Fibroblast of mammary gland (primary cell): ENCODE measurements at regions not wholly inside any gene's neighbourhood (a gene's known extent, or its start where the extent isn't known, plus 50 kb on each side); places are given as distances from the start of the nearest gene placed in this dataset.

ENCODE experiments used
- DNase-seq: peaks from one replicate; pipeline ENCODE4 v3.0.0-alpha.2; 2010; ENCODE audit warnings: low read depth
- H3K4me3 ChIP-seq: 2 replicates; pipeline ENCODE4 v1.5.1; 2011; ENCODE audit warnings: low read depth, mild to moderate bottlenecking, low read length, moderate library complexity; ENCODE audit not compliant: control insufficient read depth
- TF ChIP-seq, protein P1 (sequence below): conservative IDR thresholded peaks from 2 replicates; pipeline ENCODE4 v1.5.1; 2011; ENCODE audit warnings: low read depth, low read length, inconsistent platforms; ENCODE audit not compliant: control insufficient read depth, insufficient read depth

DNA sequence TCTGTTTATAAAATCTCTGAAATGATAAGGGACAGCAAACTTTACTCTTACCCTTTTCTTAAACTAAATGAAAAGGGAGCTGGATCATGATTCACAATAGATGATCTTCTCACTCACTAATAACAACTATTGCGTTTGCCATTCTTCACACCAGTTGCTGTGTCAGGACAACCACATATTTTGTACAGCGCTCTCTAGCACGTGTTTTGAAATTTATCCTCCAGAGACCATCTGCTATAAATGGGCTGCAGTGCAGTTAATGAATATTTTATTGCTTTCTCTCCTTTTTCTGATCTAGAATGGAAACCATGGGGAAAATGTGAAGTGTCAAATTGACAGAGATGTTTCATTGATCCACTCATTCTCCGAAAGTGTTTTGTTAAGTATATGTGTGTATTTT, 258.4 kb upstream of the CCNH start:
- TF ChIP-seq, protein P1, sequence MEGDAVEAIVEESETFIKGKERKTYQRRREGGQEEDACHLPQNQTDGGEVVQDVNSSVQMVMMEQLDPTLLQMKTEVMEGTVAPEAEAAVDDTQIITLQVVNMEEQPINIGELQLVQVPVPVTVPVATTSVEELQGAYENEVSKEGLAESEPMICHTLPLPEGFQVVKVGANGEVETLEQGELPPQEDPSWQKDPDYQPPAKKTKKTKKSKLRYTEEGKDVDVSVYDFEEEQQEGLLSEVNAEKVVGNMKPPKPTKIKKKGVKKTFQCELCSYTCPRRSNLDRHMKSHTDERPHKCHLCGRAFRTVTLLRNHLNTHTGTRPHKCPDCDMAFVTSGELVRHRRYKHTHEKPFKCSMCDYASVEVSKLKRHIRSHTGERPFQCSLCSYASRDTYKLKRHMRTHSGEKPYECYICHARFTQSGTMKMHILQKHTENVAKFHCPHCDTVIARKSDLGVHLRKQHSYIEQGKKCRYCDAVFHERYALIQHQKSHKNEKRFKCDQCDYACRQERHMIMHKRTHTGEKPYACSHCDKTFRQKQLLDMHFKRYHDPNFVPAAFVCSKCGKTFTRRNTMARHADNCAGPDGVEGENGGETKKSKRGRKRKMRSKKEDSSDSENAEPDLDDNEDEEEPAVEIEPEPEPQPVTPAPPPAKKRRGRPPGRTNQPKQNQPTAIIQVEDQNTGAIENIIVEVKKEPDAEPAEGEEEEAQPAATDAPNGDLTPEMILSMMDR = no peak
- no peak for DNase-seq
- no peak overlapping the region for H3K4me3 ChIP-seq

DNA sequence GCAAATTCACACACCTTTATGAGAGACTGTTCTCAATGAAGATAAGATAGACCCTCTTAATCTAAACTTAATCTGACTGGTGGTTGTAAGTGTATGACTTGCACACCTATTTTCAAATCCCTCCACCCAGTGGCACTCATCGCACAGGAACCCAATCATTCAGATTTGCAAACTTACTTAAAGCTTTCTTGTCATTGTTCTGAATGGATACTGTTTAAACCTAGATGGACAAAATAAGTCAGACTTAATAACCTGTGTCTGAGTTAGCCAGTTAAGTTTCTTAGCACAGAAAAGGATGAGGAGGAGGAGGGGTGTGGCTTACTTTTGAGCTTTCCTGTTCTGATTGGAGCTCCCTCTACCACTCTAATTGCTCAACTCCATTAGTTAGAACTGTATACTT, 252.4 kb upstream of the CCNH start:
- DNase-seq = no peak
- TF ChIP-seq, protein P1 = no peak
- no peak overlapping the region for H3K4me3 ChIP-seq

DNA sequence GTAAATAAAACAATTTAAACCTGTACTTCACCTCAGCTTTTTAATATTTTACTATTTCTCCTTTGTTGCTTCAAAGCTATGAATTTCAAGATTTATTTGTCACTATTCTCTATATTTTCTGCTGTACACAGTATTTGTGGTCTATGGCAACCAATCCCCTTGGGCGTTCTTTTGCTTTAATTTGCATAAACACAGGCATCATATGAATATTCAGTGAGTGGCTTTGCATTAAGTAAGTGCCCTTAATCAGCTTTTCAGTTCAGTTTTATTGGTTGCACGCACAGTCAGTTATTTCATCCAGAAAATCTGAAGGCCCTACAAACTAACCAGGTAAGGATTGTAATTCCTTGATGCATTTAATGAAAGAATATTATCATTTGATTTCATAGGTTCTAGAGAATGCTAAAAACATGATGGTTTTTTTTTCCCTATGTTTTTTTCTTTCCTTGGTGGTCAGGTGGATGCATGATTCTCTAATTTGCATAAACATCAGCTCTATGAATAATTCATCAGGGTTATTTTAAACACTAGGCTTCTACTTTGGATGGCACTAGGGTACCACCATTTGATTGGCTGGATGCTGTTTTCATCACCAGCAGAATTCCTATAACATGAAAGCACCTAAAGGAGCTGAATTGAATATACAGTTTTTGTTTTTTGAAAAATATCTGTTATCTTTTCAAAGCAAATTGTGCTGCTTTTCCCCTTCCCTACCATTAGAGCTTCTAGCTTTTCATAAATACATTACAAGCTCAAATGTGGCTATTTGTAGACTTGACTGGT, 249.2 kb upstream of the CCNH start:
- no peak for DNase-seq
- TF ChIP-seq, protein P1 = no peak
- H3K4me3 ChIP-seq = no peak overlapping the region

DNA sequence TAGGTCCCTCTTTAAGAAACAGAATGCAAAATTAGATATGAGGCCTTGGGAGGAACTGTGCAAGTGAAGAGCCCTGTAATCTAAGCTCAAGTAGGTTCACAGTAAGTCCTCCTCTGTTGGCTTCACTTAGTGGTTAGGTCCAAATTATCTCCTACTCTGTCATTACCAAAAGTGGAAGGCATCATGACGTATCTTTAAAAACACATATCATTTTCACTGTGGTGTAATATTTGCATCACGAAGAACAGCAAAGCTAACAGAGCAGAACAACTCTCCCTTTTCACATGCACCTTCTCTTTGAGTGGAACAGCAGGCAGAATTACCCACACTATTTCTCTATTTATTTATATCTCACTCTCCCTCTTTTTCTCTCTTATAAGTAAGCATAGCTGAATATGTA, 240.5 kb upstream of the CCNH start:
- TF ChIP-seq, protein P1 = no peak
- no peak overlapping the region for H3K4me3 ChIP-seq
- DNase-seq = no peak

DNA sequence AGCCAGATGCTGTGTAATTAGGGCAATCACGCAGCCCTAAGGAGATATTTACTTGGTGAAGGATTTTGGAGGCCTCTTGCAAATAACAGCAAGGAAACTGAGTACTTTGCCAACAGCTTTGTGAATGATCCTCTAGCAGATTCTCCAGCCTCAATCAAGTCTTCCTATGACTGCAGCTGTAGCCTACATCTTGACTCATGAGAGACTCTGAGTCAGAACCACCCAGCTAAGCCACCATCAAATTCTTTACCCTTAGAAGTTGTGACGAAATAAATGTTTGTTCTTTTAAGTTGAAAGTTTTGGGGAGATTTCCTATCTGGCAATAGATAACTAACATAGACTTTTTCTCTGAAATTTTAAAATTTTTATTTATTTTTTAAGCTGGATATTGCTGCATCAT, 237.6 kb upstream of the CCNH start:
- TF ChIP-seq, protein P1 = no peak
- peak; percentile 57 for DNase-seq
- no peak overlapping the region for H3K4me3 ChIP-seq

DNA sequence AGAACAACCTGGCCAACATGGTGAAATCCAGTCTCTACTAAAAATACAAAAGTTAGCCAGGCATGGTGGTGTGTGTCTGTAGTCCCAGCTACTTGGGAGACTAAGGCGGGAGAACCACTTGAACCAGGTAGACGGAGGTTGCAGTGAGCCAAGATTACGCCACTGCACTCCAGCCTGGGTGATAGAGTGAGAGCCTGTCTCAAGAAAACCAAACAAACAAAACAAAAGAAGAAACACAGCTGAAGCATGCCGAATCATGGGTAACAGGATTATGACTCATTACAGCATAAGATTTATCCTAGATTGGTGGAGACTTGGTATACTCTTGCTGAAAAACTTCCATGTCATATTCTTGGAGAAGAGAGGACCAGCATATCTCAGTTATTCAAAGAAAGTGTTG, 236.7 kb upstream of the CCNH start:
- peak; percentile 10 for DNase-seq
- no peak overlapping the region for H3K4me3 ChIP-seq
- TF ChIP-seq, protein P1 = no peak
